GM18517 (cell line): ENCODE measurements at regions not wholly inside any gene's neighbourhood (a gene's known extent, or its start where the extent isn't known, plus 50 kb on each side); places are given as distances from the start of the nearest gene placed in this dataset.
"Not testable (repeated sequence)": the region's sequence is repeated elsewhere in the genome, so short reads cannot be mapped to it uniquely, and the experiment has no call there.

ENCODE experiments used
- ATAC-seq: cut with Tn5 transposase; IDR thresholded peaks from one replicate; pipeline ENCODE4 v1.9.1; 2021; ENCODE audit warnings: mild to moderate bottlenecking, moderate library complexity; ENCODE audit not compliant: unreplicated experiment

DNA sequence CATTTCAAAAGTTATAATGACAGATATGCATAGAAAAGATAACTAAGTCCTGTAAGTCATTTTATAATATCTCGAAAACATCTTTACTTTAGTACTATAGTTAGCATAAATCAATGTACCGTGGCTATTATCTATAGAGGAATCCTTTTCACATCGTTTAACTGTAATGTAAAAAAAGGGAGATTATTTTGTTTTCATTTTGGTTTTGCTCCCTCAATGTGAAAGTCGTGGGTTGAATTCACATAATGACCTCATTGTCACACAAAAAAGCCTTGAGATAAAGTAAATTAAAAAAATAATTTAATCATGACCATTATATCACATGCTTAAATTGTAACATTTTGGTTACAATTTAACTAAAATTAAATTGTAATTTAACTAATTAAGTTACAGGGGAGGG lies 560.5 kb upstream of the POT1 start:
- no peak for ATAC-seq

DNA sequence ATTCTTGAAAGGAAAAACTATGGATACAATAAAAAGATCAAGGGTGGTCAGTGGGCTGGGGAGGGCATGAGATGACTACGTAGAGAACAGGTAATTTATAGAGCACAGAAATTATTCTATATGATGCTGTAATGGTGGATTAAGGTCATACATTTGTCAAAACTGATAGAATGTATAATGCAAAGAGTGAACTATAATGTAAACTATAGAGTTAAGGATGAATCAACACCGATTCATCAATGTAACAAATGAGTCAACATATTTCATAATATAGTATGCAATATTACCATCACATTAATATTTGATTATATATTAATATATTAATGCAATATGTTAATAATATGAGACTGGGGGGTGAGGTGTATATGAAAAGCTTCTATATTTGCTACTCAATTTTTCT lies 555.6 kb upstream of the POT1 start:
- no peak for ATAC-seq

DNA sequence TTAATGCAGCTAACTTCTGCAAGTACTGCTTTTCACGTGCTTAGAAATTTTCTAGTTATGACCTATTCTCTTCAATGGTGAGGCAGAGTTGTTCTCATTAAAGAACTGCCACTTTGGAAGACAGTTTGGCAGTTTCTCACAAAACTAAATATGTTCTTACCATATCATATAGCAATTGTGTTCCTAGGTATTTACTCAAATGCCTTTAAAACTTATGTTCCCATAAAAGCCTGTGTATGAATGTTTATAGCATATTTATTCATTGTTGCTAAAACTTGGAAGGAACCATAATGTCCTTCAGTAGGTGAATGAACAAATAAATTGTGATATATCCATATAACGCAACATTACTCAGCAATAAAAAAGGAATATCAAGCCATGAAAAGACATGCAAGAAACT lies 555.1 kb upstream of the POT1 start:
- no peak for ATAC-seq

DNA sequence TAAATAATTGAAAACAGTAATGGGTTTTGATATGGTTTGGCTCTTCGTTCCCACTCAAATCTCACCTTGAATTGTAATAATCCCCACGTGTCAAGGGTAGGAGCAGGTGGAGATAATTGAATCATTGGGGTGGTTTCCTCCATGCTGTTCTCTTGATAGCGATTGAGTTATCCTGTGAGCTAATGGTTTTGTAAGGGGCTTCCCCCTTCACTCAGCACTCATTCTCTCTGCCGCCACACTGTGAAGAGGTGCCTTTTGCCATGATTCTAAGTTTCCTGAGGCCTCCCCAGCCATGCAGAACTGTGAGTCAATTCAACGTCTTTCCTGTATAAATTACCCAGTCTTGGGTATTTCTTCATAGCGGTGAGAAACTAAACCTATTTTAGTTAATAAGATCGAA lies 551.7 kb upstream of the POT1 start:
- ATAC-seq: no peak

DNA sequence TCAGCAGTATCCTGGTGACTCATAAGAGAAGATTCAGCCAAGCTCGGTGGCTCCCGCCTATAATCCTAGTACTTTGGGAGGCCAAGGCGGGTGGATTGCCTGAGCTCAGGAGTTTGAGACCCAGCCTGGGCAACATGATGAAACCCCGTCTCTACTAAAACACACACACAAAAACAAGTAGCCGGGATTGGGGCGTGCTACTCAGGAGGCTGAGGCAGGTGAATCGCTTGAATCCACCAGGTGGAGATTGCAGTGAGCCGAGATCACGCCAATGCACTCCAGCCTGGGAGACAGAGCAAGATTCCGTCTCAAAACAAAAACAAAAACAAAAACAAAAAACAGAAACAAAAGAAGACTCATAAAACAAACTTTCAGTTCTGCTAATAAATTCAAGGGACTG lies 551.1 kb upstream of the POT1 start:
- ATAC-seq: no peak

DNA sequence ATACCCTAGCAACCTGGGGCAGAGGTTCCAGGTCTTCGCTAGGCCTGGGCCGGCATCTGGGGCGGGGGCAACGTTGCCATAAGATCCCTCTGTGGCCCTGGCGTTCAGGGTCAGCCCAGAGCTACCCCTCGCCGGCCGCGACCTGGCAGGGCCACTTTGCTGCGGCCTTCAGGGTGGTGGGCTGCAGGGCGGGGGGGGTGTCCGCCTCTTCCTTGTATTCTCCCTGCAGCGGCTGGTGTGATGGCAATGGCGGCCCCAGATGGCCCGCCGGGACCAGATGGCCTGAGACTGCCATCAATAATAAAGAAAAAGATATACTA lies 539.2 kb upstream of the POT1 start:
- no peak for ATAC-seq

DNA sequence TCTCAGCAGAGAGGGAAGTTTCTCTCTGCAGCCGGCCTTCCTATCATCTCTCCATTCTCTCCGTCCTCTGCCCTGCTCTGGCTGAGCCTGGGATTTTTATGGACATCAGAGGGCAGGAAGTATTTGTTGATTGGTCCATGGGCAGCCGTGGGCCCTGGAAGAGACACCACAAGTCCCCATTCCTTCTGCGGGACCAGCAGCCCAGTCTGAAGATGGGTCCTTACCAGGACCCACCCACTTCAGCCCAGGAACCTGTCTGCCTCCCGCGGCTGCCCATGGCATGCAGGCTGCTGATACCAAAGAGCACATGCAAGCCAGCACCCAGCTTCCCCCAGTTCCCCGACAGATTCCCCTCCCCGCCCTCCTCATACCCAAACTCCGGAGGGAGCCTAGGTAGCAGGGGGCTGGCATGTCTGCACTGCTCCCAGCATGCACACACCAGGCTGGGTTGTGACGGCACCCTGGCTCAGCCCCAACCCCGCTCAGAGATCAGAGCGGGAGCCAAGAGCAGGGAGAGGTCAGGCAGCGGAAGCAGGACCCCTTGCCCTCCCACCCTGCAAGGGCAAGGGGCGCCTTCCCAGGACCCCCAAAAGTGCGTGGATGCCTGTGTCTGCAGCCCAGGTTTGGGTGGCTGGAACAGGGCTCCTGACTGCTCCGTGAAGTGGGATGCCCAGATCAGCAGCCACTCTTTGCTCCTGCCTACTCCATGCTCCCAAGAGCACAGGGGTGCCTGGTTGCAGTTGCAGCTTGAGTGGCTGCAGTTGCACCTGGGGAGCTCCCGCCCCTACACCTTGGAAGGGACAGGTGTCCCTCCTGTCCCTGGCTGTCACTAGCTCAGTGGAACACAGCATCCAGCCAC lies 538.6 kb upstream of the POT1 start:
- no peak for ATAC-seq

DNA sequence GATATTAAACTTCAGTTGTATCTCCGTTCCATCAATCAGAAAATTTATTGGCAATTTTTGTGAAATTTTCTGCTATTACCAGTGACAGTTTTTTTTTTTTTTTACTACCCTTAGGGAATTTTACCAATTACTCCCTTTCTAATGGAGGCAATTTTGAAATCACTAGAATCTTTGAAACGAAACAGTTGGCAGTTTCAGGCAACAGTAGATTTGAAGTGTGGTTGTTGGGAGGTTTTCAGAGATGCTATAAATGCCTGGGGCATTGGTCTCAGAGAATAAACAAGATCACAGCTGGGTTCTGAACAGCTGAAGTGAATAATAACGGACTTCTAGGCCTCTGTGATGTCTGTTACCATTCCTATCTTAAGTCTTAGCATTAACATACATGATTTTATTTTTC lies 535.9 kb upstream of the POT1 start:
- ATAC-seq: no peak

DNA sequence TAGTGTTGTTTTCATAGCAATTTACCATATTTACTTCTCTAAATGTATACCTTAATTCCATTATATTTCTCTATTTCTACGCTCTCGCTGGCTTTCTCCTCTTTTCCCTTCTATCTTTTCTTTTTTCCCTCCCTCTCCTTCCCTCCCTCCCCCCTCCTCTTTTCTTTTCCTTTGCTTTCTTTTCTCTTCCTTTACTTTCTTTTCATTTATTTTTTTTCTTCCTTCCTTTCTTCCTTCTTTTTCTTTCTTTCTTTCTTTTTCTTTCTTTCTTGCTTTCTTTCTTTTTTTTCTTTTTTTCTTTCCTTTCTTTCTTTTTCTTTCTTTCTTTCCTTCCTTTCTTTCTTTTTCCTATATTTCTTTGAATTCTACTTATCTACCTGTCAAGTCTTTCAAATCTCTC lies 533.0 kb upstream of the POT1 start:
- no peak for ATAC-seq

DNA sequence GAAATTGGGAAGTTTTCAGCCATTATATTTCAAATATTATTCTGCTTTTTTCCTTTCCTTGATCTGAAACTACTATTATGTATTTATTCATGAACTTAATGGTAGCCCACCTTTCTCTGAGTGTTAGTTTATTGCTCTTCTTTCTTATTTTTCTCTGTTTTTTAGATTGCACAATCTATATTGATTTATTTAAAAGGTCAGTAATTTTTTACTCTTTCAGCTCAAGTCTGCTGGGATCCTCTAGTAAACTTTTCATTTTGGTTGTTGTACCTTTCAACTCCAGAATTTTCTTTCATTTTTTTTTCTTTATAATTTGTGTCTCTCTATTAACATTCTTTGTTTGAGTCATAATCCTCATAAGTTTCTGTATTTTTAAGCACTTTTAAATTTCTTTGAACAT lies 529.4 kb upstream of the POT1 start:
- no peak for ATAC-seq

DNA sequence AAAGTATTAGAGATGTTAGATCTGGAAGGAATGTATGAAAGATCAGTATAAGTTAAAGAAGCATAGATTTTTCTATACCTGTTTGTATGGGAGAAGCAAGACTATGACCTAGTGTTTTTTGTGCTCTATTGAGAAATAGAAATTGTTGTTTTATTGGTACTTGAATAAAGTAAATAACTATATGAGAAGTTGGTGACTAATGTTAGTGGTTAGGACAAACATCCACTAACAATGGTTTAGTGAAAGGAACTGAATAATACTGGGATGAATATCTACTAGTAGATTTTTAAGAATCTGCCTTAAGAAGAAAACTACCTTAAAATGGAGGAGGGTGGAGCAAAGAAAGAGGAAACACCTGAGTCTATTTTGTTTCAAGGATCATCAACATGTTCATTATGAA lies 521.1 kb upstream of the POT1 start:
- no peak for ATAC-seq

DNA sequence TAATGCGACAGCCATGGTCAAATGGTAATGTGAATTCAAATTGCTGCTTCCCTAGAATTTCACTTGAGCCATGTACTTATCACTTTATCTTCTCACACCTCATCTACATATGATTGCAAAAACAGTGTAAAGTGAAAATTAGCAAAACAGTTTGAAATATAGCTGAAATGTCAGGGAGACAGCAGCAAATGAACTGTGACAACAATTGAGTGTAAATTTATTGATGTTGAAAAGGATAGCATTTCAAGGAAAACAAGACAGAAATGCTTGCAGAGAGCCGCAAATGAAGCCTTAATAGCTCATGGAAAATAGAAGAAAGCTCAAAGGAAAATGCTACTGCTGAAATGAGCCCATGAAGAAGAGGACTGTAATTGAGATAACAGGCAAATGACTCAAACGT lies 516.2 kb upstream of the POT1 start:
- no peak for ATAC-seq

DNA sequence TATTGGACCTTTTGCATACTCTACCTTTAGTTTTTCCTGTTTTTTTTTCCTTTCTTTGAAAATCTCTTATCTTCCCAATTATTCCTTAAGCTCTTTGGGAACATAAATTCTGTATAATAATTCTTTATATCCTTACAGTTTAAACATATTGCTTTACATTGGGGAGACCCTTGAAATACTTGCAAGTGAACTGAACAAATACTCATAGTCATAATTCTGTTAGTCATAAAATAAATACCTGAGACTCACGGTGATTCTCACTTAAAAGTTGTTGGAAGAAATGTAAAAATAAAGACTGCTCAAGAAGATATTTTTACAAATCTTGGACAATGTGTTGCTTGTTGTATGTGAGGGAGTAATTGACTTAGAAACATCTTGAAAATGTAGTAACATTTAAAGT lies 515.2 kb upstream of the POT1 start:
- ATAC-seq: no peak

DNA sequence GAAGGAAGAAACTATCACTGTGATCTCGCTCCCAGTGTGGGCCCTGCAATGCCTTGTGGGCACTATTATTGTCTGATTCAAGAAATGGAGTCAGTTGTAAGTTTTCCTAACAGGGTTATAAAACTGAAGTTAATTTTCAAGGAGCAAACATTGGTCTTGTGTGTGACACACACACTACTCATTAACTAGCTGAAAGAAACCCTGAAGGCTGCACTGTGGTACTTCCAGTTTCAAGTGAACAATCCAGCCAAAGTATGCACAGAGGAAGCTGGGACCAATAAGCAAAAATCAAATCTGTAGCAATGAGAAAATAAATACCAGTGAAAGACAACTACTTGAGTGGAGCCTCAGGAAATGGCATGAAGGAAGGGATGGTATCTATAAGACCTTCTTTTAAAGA lies 506.6 kb upstream of the POT1 start:
- ATAC-seq: no peak

DNA sequence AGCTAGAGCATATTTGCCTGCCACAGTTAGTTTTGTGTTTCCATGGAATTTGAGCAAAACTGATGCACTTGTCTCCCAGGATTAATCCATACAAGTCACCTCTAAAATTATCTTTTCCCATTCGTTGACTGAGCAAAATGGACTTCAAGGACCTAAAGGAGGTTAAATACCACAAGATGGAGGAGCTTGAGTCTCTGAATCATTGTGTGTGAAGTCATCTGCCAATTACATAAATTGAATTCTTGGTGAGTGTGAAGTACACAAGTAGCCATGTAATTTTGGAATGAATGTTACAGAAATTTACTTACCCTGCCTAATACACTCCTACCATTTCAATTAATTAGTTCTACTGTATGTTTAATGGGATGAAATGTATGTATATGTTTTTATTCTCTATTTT lies 501.7 kb upstream of the POT1 start:
- no peak for ATAC-seq

DNA sequence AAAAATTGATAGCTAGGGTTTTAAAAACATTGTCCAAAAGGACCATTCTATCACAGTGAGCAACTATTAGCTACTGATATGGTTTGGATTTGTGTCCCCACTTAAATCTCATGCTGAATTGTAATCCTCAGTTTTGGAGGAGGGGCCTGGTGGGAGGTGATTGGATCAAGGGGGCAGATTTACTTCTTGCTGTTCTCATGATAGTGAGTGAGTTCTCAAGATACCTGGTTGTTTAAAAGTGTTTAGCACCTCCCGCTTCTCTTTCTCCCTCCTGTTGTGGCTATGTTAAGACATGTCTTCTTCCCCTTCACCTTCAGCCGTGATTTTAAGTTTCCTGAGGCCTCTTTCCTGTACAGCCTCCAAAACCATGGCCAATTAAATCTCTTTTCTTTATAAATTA lies 500.4 kb upstream of the POT1 start:
- ATAC-seq: no peak

DNA sequence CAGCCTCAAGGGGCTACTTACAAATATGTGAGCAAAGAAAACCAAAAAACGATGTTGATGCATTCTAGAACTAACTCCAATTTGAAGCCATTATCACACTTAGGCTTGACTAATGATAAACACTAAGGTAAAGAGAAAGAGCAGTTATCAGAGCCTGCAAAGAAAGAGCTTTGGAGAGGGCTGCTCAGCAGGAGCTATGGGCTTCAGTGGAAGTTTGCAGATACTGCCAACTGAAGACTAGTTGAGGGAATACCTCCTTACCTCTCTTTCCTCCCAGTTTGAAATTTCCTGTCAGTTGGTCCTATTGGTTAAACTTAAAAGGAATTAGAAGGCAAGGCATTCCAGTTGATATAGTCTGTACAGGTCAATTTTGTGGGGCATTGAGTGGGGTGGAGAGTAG lies 498.1 kb upstream of the POT1 start:
- ATAC-seq: no peak

DNA sequence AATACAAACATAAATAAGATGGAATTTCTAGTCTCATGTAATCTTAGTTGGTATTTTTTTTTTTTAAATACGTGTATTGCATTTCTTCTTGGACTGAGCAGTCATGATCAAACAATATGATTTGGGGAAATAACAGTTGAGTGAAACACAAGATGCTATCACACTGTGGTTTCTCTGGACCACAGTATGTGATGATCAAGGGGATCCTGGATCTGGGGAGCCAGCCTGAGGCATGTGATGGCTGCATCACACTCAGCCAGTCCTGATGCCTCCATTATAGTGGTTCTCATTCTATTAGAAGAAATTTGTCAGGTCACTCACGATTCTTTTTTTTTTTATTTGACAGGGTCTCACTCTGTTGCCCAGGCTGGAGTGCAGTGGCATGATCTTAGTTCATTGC lies 495.9 kb upstream of the POT1 start:
- ATAC-seq: no peak

DNA sequence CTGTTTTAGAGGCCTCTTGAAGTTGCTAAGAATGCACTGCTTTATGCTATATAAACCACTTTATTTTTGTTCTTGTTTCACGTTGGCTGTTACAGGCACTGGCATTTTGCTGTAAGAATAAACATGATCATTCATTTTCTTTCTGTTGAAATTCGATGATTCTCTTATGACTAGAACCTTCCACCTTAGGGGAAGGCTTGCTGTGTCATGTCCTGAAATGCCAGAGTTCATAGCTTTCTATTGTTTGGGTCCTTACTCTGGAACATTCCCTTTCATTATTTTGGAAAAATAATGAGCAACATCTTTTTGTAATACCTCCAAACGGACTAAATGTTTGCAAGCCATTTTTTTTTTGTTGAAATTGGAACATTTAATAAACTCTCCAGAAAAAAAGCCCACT lies 495.1 kb upstream of the POT1 start:
- ATAC-seq: no peak

DNA sequence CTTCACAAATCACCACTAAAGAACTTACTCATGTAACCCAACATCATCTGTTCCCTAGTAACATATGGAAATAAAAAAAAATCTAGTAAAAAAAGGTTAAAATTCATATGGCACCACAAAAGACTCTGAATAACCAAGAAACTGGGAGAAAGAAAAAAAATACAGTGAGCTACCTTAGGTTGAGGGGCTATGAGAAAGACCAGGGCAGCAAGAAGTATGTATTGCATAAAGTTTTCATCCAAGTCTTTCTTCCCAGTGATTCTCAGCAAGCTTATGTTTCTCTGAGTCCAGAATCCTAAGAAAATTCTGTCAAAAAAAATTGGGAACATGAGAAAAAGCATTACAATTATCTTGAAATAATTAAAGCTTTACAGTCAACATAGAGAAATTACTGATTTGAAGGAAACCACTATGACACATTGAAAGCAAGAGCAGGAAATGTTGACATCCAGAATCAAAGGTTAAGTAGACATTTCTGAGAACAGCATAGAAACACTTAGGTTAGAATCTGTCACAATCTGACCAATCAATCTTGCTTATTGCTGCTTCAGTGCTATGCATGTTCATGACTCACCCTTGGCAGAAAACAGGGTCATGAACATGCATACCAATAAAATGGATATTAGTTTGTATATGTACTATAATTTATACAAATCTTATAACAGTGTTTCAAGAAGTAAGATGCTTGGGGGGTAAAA lies 494.0 kb upstream of the POT1 start:
- no peak for ATAC-seq

DNA sequence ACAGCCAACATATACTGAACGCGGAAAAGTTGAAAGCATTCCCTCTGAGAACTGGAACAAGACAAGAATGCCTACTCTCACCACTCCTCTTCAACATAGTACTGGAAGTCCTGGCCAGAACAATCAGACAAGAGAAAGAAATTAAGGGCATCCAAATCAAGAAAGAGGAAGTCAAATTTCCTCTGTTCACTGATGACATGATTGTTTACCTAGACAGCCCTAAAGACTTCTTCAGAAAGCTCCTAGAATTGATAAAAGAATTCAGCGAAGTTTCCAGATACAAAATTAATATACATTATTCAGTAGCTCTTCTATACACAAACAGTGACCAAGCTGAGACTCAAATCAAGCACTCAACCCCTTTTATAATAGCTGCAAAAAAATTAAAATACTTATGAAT lies 491.8 kb upstream of the POT1 start:
- not testable (repeated sequence) for ATAC-seq

DNA sequence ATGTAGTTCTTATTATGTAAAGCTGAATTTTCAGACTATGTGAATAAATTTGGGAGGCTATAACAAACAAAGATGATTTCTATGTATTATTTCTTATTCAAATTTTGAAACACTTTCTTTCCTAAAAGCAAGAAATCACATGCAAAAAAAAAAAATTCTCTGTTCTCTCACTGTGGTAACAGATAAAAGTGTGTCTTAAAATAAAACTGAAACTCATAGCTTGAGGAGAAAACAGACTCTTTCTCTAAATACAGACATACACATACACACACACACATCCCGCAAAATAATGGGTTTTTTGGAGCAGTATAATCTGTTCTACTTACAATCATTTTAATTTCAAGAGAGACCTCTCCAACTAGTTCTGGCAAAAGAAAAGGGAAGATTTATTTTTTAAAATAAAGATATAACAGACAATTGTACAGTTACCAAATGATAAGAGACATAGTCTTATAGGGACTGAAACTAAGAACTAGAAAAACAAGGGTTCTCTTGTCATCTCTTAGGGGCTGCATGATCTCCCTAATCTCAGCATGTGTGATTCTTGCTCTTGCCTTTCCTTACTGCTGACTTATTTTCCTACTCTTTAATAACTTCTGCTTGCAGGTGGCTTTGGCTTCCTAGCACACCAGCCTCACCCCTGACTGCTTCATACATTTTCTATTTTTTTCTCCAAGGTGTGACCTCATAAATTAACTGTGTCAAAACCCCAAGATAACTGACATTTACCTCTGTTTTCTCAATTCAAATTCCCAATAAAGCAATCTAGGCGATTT lies 483.5 kb upstream of the POT1 start:
- ATAC-seq: no peak
